HL-60/S4 treated with phorbol 12-myristate 13-acetate at 8.2 ng/mL for 4 days and 3 days (cell line): ENCODE measurements at regions not wholly inside any gene's neighbourhood (a gene's known extent, or its start where the extent isn't known, plus 50 kb on each side); places are given as distances from the start of the nearest gene placed in this dataset.
"Not testable (repeated sequence)": the region's sequence is repeated elsewhere in the genome, so short reads cannot be mapped to it uniquely, and the experiment has no call there.

Source experiments
- in situ Hi-C: fragments of 300-500 bp; cut with MboI; formaldehyde crosslinking; loops from 2 replicates; pipeline ENCODE4 v1.15.0; 2022; ENCODE audit warnings: low sequenced_read_pairs

DNA sequence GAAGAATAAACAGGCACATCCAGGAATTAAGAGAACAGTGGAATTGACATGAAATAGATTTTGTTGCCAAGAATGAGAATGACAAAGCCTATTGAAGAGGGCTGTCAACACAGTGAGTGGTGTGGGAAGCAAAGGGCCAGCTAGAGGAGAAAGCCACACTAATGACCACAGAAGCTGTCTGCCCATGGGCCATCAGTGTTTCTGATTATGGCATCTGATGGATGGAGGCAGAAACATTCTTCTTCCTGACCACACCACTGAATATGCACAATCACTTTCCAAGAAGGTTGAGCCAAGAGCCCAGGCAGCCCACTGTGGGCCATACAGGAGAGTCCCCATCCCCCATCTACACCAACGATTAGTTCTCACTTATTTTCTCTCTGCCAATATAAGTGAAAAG, 146.0 kb upstream of the SH3BP4 start:
- in situ Hi-C loops, result no loop called here

DNA sequence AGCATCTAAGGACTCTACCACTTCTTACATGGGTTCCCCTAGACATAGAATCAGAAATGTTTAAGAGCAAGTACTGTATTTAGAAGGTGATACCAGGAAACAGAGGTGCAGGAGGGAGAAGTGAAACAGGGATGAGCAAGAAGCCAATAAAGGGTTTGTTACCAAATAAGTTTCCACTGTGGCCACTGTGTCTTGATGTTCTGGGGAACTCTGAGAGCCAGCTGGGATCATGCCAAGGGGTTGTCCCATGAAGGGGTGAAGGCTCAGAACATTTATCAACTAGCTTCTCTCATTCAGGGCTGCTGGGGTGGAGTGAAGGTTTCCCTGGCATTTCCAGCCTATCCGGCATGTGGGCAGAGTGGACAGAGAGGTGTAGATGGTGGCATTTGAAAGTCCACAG, 147.1 kb upstream of the SH3BP4 start:
- in situ Hi-C loops, result no loop called here

DNA sequence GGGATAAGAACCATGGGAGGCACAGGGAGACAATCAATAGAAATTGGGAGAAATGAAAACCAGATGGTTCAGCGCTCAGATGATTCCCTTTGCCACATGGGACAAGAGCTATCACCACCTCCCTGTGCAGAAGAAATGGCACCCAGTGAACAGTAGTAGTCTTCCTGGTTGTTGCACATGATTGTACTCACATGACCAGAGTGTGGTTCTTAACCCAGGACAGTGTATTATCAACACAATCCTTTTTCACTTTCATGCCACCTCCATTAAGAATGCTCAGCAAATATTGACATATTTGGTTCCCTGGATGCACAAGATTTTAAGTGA, 149.0 kb upstream of the SH3BP4 start:
- in situ Hi-C loops, result no loop called here

DNA sequence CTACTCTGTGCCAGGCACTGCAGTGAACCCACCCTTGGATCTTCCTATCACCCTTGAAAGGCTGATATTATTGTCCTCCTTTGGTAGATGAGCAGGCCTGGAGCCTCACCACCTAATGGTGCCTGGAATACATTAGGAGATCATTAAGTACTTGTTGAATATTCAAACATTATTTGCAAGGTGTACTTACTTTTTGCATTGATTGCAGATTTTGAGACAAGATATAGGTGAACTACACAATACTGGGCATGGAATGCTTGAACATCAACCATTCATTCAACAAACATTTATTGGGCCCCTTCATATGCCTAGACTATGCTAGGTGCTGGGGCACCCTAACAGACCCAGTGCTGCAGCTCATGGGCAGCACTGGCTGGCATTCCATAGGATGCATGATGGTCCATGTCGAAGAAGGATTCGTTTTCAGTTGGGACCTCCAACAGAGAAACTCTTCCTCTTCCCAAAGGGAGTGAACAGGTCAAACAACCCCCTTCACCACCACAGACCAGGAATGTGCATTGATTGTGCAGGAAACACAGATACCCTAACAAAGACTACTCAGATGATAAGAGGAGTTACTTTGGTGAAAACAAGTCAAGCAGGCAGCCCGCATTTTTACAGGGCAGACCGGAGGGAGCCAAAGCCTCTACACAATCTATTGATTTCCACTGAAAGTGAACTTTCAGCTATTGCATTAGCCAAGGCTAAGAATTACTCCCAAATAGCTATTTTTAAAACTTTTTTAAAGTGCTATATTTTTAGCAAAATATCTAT, 149.6 kb upstream of the SH3BP4 start:
- in situ Hi-C loops, result no loop called here

DNA sequence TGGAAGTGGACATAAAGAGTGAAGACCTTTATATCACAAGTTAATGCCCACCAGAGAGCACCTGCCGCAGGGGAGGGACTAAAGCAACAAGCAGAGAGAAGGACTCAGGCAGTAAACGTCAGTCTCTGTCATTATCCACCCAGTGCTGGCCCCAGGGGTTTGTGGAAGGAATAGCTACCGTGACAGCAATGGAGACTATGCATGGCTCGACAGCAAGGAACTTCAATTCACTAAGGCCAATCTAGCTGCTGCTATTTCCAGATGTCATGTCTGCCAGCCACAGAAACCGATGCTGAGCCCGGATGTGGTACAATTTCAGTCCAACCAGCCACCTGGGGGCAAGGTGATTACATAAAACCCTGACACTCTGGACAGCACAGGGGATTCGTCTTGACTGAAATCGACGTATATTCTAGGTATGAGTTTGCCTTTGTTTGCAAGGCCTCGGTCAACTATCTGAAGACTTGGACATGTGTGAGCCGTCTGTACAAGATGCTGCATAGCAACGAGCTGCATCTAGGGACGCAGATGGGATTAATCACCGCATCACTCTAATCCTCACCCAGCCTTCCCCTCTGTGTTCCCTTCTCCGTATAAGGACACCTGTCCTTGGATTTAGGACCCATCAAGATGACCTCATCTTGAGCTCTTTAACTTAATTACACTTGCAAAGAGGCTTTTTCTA, 154.1 kb upstream of the SH3BP4 start:
- in situ Hi-C loops, result no loop called here

DNA sequence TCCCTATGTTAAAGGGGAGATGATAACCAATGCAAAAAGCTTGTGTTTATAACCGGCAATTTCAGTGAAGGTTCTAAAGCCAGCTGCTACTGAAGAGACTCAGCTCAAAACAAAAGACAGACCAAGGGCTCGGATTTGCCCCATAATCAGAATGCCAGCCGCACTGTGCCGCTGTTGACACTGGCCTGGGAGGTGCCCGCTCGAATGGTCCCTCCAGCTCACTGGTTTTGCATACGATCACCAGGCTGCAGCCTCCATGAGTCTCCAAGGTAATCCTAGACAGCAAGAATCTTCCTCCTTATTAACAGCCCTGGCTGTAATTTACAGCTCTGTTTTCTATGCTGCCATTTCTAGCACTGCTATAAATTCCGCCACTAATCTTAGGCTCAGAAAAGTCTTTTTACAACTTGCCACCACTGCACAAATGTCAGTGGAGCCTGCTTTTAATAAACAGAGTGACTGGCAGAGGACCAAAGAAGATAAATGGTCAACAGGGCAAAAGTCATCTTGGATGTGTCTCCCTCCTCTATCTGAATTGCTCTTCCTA, 155.7 kb upstream of the SH3BP4 start:
- in situ Hi-C loops, result no loop called here

DNA sequence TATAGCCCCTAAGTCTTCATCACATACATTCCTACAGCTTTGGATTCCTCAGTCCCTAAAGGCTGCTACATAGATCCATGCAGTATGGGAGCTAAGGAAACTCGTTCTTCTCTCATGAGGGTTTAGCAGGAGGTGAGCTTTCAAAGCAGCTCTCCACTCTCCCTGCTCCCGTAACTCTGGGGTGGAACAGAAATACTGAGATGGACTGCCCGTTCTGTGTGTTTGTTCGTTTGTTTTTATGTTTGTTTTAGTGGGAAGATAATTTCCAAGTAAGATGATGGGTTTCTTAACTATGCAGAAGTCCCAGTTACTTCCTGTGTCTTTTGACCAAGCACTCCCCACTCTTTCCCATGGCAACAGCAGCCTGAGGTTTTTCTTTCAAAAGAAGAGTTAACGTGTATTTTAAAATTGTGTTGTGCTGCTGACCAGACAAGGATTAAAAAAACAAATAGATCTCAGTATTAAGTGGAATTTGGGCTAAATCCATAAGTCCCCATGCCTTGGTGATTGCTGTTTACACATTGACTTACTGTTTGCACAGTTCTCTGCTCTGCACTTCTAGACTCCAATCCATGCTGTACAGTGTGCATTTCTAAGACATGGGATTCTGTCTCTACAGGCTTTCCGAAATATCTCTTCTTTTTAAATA, 156.4 kb upstream of the SH3BP4 start:
- in situ Hi-C loops, result no loop called here

DNA sequence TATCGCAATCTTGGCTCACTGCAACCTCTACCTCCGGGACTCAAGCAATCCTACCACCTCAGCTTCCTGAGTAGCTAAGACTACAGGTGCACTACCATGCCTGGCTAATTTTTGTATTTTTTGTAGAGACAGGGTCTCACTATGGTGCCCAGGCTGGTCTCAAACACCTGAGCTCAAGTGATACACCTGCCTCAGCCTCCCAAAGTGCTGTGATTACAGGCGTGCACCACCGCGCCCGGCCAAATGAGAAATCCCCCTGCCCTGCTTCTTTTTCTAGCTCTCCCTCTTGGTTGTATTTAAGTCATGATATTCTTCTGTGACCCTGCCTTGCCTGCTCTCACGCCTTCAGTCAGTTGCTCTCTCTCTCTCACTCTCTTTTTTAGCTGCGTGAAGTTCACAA, 157.0 kb upstream of the SH3BP4 start:
- in situ Hi-C loops, result no loop called here

DNA sequence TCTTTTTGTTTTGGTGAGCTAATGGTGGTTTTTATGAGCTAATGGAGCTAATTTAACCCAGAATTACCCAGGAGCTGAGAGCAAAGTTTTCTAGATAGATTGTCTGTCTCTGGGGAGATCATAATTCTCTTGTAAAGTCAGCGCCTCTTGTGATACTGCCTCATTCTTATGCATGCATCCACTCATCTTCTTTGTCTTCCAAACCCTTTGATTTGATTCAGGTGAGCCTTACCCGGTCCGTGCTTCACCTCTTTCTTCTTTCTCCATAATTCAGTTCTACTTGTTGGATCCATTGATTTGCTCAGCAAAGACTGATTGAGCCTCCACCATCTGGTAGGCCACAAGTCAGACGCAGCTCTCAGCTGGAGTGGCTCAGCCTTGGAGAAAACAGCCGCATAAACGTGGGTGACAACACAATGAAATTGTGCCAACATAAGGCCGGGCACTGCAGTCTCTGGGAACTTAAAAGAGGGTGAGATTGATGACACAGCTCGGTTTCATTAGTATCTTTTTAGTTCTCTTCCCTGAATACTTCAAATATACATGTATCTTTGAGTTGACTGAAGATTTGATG, 158.5 kb upstream of the SH3BP4 start:
- in situ Hi-C loops, result no loop called here

DNA sequence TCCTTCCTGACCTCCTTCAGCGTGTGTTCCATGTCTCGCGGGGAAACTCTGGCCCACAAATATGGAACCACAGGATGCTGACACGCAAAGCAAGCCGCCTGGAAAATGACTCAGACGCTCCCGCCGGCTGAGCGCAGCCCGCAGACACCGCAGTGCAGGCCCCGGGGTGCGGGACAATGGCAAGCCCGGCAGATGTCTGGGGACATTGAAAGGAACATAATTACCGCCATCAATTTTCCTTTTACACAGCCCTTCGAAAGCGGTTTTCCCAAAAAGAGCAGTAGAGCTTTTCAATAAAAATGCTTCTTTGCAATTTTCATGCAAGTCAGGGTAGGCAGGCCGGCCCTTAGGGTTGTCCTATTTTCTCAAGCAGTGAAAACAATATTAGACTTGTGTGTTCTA, 159.2 kb upstream of the SH3BP4 start:
- in situ Hi-C loops, result no loop called here

DNA sequence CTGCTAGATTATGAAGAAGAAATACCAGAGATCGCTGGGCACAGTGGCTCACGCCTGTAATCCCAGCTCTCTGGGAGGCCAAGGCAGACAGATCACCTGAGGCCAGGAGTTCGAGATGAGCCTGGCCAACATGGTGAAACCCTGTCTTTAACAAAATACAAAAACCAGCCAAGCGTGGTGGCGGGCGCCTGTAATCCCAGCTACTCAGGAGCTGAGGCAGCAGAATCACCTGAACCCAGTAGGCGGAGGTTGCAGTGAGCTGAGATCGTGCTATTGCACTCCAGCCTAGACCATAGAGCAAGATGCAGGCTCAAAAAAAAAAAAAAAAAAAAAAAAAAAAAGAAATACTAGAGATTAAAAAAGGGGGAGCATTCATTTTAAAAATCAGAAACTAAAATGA, 159.7 kb upstream of the SH3BP4 start:
- in situ Hi-C loops, result not testable (repeated sequence)

DNA sequence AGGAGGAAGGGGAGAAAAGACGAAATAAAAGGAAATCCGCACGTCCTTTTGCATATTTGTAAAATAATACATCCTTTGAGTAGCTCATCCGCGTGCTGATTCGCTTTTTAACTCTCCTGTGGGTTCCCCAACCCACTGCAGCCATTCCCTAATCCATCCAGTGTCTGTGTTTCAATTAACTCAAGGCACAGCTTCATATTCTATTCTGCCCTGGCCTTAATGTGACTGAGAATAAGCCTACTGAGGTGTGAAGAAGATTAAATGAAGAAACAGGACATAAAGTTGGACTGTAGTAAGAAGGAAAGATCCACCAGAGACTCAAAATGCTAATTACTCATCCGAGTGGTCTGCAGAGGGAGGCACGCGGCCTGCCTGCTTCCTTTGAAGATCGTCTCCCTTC, 161.4 kb upstream of the SH3BP4 start:
- in situ Hi-C loops, result no loop called here

DNA sequence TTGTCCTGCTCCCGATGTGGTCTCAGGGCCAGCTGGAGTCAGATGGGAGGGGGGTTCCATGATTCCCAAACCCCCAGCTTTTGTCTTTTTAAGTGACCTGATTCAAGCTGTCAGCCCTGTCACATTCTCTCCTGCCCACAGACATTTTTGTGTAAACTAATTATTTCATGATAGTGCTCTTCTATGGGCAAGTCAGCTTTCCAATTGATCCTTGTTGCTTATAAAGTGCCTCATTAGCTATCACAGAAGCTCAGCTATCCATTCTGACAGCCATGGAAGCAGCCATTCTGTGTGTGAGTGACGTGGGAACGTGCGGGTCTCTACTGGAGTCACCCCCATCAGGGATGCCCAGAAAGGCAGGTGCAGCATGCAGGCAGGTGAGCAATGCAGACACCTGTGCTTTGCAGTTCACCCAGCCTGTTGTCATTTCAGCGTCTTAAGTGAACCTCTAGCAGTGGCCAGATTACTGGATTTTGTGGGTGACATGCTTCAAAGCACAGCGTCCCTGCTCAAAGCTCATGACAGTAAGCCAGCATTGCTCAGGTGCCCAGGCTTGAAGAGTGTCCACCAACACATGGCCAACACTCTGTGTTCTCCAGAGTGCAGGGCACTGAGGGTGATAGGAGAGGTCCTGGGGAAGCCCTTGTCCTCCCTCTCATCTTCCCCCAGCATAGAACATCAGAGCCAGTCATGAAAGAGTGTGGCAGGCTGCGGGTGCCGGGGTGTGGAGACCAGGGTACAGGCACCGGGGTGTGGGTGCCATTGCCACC, 162.1 kb upstream of the SH3BP4 start:
- in situ Hi-C loops, result no loop called here

DNA sequence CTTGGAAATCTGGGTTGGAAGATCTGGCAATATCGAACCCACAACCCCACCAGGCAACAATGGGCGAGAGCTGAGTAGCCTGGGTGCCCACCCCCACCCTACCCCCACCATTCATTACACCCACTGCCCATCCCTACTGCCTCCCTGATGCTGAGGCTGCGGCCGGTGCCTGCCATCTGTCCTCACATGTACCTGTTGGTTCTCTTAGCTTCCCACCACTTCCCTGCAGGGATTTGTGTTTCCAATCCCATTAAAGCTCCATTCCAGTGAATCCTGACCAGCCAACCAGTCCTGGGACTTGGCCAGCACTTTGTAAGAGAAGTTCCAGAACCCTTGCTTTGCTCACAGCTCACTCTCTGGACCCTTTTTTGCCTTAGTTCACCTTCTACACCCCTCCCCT, 163.0 kb upstream of the SH3BP4 start:
- in situ Hi-C loops, result no loop called here

DNA sequence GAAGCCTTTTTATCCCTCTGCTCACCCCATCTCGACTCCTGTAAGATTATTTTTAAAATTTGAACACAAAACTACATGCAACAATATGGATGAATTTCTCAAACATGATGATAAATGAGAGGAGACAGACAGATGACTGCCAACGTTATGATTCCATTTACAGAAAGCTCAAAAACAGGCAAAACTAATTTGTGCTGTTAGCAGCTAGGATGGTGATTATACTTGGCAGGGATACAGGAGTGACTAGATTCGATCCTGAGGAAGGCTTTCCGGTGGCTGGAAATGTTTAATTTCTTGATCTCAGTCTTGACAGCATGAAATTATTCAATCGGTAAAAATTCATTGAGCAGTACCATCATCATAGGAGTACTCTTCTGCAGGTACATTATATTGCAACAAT, 163.4 kb upstream of the SH3BP4 start:
- in situ Hi-C loops, result no loop called here

DNA sequence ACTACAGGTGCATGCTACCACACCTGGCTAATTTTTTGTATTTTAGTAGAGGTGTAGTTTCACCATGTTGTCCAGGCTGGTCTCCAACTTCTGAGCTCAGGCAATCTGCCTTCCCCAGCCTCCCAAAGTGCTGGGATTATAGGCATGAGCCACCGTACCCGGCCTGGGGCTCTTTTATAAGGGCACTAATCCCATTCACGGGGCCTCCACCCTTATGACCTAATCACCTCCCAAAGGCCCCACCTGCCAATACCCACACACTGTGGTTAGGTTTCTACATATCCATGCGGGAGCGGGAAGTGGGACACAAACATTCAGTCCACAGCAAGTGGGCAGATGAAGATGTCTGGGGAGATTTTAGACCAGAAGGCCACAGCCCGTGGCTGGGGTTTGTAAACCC, 164.7 kb upstream of the SH3BP4 start:
- in situ Hi-C loops, result no loop called here

DNA sequence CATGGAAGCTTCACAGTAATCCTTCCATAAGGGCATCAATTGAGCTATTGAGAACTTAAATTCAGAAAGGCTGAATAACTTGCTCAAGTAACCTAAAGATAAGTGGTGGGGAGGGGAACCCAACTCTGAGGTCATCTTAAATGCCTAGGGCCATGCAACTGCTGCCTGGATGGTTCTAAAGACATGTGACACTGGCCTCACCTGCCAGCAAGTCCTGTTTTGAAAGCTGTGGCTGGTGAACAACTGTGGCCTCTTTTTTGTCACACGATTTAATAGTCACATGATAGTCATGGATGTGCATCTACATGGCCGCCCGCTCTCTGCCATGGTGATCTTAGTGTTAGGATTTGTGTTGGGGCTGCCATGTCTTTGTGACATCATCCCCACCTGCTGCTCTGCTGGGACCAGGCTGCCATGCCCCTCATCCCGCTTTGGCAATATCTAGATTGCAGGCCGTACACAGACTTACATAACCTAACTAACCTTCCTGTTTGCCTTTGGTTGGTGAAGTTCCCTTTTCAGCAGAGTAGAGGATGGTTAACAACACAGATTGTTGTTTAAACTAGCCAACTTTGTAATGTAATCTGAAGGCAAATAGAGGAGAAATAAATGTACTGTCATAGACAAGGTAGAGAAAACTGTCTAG, 177.9 kb upstream of the SH3BP4 start:
- in situ Hi-C loops, result no loop called here

DNA sequence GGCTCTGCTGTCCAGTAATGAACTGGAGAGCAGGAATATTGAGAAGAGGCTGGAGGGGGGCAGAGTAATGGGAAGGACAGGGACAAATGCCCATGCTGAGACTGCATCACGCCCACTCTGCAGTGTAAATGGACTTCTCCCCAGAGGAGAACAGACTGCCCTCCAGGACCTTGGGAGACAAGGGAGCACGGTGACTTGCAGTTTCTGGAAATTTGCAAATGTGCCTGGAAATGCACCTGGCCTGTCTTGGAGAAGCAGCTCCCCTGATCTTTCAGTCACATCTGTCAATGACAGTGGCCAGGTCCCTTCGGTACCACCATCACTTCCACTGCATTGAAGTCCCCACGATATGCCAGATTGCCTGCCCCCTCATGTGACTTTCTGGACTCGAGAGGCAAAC, 178.7 kb upstream of the SH3BP4 start:
- in situ Hi-C loops, result no loop called here

DNA sequence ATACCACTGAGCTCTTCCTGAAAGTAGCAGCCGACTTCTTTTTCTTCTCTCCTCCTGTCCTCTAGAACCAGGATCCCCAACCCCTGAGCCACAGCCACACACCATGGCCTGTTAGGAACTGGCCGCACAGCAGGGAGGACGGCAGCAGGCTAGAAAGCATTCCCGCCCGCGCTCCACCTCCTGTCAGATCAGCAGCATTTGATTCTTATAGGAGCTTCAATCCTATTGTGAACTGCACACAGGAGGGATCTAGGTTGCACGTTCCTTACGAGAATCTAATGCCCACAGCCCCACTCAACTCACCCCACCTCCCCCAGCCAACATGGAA, 179.1 kb upstream of the SH3BP4 start:
- in situ Hi-C loops, result no loop called here

DNA sequence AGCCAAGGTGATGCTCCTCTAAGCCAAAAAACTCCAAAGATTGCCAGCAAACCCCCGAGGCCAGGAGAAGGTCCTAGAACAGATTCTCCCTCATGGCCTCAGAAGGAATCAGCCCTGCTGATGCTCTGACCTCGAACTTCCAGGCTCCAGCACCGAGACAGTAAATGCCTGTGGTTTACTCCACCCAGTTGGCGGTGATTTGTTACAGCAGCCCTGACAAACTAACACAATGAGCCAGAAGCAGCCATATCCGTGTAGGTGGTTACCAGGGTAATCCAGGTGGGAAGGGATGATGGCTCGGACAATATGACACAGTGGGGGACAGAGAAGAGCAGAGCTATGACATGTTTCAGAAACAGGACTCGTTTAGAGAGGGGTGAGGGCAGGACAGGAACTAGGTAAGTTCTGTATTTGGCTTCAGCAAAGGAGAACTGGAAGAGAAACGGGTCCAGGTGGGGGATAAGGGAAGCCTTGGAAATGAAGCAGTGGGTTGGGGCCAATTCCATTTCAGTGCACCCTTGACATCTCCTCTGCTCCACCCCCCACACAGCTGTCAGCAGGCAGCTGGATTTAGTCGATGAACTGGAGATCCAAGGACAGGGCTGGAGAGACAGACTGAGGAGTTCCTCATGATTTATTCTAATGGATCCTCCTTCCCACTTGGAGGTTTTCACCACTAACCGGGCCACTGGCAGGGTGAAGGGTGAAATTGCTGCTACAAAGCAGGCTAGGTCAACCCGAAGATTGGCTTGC, 179.7 kb upstream of the SH3BP4 start:
- in situ Hi-C loops, result no loop called here
